GM10248 (cell line): ENCODE measurements at regions not wholly inside any gene's neighbourhood (a gene's known extent, or its start where the extent isn't known, plus 50 kb on each side); places are given as distances from the start of the nearest gene placed in this dataset.
"Not testable (repeated sequence)": the region's sequence is repeated elsewhere in the genome, so short reads cannot be mapped to it uniquely, and the experiment has no call there.

Source experiments
- CTCF ChIA-PET: fragments of 300-600 bp; sonication (Branson Sonifier 250); formaldehyde crosslinking; extraction: SDS; loops from one replicate; lab custom pipeline; 2021; ENCODE audit warnings: antibody characterized with exemption; lab: Yijun Ruan, JAX
- POLR2A ChIA-PET: fragments of 350-650 bp; sonication (Branson Sonifier 250); formaldehyde crosslinking; extraction: SDS; loops from one replicate; lab custom pipeline; 2020; ENCODE audit warnings: antibody characterized with exemption; lab: Yijun Ruan, JAX
- DNase-seq: peaks from one replicate; pipeline ENCODE4 v3.0.0; 2012; ENCODE audit errors: extremely low spot score
- TF ChIP-seq, protein P1 (sequence below): IDR thresholded peaks from 2 replicates; pipeline ENCODE4 v1.5.1; 2012; ENCODE audit warnings: mild to moderate bottlenecking, low read depth; ENCODE audit errors: extremely low read depth, missing control alignments, control extremely low read depth

DNA sequence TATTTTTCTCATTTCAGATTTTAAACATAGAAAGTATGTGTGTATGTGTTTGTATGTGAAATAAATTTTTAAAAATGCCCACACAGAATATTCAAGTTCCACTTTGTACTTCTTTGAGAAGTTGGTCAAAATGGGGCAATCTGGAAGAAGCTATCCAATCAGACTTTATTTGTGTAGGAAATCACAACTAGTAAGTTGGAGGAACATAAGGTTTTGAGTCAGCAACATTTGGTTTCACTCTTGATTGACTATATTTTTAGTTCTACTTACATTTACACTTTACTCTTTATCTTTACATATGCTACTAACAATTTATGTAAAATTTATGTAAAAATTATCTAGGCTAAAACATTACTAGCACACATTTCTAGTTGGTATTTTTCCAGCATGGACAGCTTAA, 128.1 kb downstream of the ATXN7L3B start:
- CTCF ChIA-PET: no interaction called here
- DNase-seq: no peak
- TF ChIP-seq, protein P1, sequence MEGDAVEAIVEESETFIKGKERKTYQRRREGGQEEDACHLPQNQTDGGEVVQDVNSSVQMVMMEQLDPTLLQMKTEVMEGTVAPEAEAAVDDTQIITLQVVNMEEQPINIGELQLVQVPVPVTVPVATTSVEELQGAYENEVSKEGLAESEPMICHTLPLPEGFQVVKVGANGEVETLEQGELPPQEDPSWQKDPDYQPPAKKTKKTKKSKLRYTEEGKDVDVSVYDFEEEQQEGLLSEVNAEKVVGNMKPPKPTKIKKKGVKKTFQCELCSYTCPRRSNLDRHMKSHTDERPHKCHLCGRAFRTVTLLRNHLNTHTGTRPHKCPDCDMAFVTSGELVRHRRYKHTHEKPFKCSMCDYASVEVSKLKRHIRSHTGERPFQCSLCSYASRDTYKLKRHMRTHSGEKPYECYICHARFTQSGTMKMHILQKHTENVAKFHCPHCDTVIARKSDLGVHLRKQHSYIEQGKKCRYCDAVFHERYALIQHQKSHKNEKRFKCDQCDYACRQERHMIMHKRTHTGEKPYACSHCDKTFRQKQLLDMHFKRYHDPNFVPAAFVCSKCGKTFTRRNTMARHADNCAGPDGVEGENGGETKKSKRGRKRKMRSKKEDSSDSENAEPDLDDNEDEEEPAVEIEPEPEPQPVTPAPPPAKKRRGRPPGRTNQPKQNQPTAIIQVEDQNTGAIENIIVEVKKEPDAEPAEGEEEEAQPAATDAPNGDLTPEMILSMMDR: no peak
- POLR2A ChIA-PET: no interaction called here

DNA sequence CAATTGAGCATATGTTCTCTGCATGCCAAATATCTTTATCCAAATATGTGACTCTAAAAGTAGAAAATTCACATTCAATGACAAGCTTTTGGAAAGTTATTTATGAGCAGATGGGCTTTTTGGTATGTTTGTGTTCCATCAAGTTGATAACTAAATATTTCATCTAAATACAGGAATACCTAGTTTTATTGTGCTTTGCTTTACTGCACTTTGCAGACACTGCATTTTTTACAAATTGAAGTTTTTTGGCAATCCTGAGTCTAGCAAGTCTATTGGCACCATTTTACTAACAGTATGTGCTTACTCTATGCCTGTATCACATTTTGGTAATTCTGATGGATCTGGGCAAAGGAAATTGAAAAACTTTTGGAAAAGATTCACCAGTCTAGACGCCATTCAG, 133.8 kb downstream of the ATXN7L3B start:
- TF ChIP-seq, protein P1: no peak
- DNase-seq: no peak
- ChIA-PET CTCF (interaction anchor here (1.7 kb wide), 1 partner anchor 18 kb away, joined by 4 read pairs; no protein-coding TSS in a partner anchor), POLR2A (no interaction called here)

DNA sequence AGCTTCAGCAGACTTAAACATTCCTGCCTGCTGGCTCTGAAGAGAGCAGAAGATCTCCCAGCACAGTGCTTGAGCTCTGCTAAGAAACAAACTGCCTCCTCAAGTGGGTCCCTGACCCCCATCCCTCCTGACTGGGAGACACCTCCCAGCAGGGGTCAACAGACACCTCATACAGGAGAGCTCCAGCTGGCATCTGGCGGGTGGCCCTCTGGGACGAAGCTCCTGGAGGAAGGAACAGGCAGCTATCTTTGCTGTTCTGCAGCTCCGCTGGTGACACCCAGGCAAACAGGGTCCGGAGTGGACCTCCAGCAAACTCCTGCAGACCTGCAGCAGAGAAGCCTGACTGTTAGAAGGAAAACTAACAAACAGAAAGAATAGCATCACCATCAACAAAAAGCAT, 139.3 kb downstream of the ATXN7L3B start:
- CTCF ChIA-PET: interaction anchor here (1.4 to 2.4 kb wide), 3 partner anchors 12 to 17 kb away, joined by 3 to 6 read pairs (median 3); no protein-coding TSS in a partner anchor

DNA sequence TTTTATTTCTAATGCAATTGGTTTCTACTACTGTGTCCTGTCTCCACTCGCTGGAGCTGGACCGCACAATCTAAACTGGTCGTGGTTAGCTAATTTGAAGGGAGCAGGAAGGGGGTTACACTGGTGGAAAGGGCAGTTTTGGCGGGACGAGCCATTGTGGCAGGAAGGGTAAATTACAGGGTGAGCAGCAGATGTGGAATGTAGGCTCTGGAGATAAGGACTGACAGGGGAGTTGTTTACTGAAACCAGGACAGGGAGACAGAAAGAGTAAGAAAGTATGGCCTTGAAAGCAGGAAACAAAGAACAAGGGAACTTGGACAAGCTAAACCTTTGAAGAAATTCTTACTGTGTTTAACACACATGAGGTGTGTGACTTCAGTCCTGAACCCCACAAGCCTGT, 147.8 kb downstream of the ATXN7L3B start:
- ChIA-PET CTCF (no interaction called here), POLR2A (no interaction called here)
- TF ChIP-seq, protein P1: no peak
- no peak for DNase-seq

More for the DNA sequence above, 139.3 kb downstream of the ATXN7L3B start:
- POLR2A ChIA-PET, DNase-seq: not testable (repeated sequence)

DNA sequence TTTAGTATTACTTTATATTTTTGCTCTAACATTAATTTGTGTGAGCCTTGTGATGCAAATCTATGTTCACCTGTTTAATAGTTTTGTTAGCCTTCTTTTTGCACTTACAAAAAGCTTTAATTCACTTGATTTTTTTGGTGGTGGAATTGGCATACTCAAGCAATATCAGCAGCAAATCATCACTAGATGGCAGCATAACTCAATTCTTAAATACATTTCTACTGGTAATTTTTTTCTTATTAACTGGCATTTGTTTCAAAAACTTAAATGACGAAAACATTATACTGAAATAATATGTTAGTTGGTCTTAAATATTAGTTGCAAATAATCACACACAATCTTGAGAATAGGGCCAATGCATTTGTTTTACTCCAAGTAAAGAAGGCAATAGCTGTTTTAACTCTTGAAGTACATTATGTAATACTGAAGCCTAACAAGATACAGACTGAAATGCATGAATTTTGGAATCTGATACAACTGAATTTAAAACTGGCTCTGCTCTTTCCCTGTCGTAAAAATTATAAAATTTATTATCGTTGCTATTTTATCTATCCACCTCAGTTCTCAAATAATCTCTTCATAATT, 151.5 kb downstream of the ATXN7L3B start:
- CTCF ChIA-PET: interaction anchor here (0.7 to 2.3 kb wide), 8 partner anchors 9 to 789 kb away, joined by 3 to 13 read pairs (median 4); partner anchors contain the start of gene GLIPR1L1
- POLR2A ChIA-PET: no interaction called here
- TF ChIP-seq, protein P1: peak; percentile 70
- DNase-seq: peak; percentile 11

DNA sequence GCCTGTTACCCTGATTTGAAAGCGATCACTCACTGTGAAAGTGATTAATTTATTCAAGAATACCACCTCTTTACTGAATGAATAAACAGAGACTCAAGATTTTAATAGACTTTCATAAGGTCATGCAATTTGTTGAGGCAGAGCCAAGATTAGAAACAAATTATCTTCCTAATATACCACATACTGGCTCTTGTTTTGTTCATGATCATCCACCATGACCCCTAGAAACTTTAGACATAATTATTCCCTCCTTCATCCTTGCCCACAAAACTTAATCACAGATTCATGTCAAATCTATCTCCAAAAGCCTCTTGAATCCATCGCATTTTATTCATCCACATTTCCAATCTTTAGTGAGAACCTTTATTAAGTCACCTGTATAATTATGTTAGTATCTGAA, 152.3 kb downstream of the ATXN7L3B start:
- TF ChIP-seq, protein P1: no peak
- CTCF ChIA-PET: interaction anchor here (1.3 to 2.3 kb wide), 2 partner anchors 8 to 14 kb away, joined by 6 to 13 read pairs; no protein-coding TSS in a partner anchor
- DNase-seq: no peak
- POLR2A ChIA-PET: no interaction called here

DNA sequence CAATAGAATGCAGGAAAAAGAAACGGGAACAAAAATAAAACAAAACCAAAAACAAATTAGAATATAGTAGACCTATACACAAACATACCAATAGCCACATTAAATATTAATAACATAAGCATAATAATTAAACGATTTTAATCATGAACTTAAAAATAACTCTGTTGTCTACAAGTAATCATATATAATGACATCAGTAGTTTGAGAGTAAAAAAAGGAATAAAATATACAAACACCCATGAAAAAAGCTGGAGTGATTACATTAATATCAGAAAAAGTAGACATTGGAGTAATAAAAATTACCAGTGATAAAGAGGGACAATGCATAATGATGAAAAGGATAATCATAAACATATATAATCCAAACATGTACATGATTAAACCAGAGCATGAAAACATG, 181.8 kb downstream of the ATXN7L3B start:
- POLR2A ChIA-PET: no interaction called here
- CTCF ChIA-PET: interaction anchor here (1.9 kb wide), 1 partner anchor 21 kb away, joined by 6 read pairs; no protein-coding TSS in a partner anchor

More for the DNA sequence above, 181.8 kb downstream of the ATXN7L3B start:
- DNase-seq: no peak
- TF ChIP-seq, protein P1: no peak
